ENCODE measurements at regions not wholly inside any gene's neighbourhood (a gene's known extent, or its start where the extent isn't known, plus 50 kb on each side); places are given as distances from the start of the nearest gene placed in this dataset.

- no peak for DNase-seq
Observed at GRCh38 chr12:61694214-61694613, 566.0 kb upstream of the USP15 start.

- no peak for DNase-seq
Observed at GRCh38 chr12:61701471-61701870, 558.7 kb upstream of the USP15 start.

- no peak for DNase-seq
Observed at GRCh38 chr12:61706783-61707182, 553.4 kb upstream of the USP15 start.

- no peak for DNase-seq
Observed at GRCh38 chr12:61713121-61713520, 547.1 kb upstream of the USP15 start.

- DNase-seq, result no peak
Observed at GRCh38 chr12:61717986-61718385, 542.2 kb upstream of the USP15 start.

- DNase-seq, result no peak
Observed at GRCh38 chr12:61739925-61740324, 520.3 kb upstream of the USP15 start.

GRCh38 chr12:61750604-61751003, 509.6 kb upstream of the USP15 start:
- no peak for DNase-seq

GRCh38 chr12:61754214-61754613, 506.0 kb upstream of the USP15 start:
- no peak for DNase-seq

- no peak for DNase-seq
Observed at GRCh38 chr12:61757831-61758505, 502.2 kb upstream of the USP15 start.

- DNase-seq, result no peak
Observed at GRCh38 chr12:61758661-61759060, 501.5 kb upstream of the USP15 start.

GRCh38 chr12:61765926-61766325, 494.3 kb upstream of the USP15 start:
- no peak for DNase-seq

- DNase-seq, result no peak
Observed at GRCh38 chr12:61780435-61780834, 479.8 kb upstream of the USP15 start.

- no peak for DNase-seq
Observed at GRCh38 chr12:61781021-61781581, 479.1 kb upstream of the USP15 start.

GRCh38 chr12:61796846-61797245, 463.4 kb upstream of the USP15 start:
- no peak for DNase-seq

GRCh38 chr12:61797266-61797665, 462.9 kb upstream of the USP15 start:
- DNase-seq, result no peak

GRCh38 chr12:61798778-61799177, 461.4 kb upstream of the USP15 start:
- DNase-seq, result no peak

- no peak for DNase-seq
Observed at GRCh38 chr12:61804301-61804700, 455.9 kb upstream of the USP15 start.

- DNase-seq, result no peak
Observed at GRCh38 chr12:61808856-61809255, 451.3 kb upstream of the USP15 start.

GRCh38 chr12:61810486-61810885, 449.7 kb upstream of the USP15 start:
- no peak for DNase-seq

GRCh38 chr12:61821381-61821780, 438.8 kb upstream of the USP15 start:
- no peak for DNase-seq

GRCh38 chr12:61823102-61823501, 437.1 kb upstream of the USP15 start:
- DNase-seq, result no peak

GRCh38 chr12:61846765-61847164, 413.4 kb upstream of the USP15 start:
- no peak for DNase-seq

- no peak for DNase-seq
Observed at GRCh38 chr12:61848893-61849292, 411.3 kb upstream of the USP15 start.

- DNase-seq, result no peak
Observed at GRCh38 chr12:61853945-61854344, 406.3 kb upstream of the USP15 start.

- DNase-seq, result no peak
Observed at GRCh38 chr12:61854902-61855301, 405.3 kb upstream of the USP15 start.
